ENCODE measurements at regions not wholly inside any gene's neighbourhood (a gene's known extent, or its start where the extent isn't known, plus 50 kb on each side); places are given as distances from the start of the nearest gene placed in this dataset.

DNA sequence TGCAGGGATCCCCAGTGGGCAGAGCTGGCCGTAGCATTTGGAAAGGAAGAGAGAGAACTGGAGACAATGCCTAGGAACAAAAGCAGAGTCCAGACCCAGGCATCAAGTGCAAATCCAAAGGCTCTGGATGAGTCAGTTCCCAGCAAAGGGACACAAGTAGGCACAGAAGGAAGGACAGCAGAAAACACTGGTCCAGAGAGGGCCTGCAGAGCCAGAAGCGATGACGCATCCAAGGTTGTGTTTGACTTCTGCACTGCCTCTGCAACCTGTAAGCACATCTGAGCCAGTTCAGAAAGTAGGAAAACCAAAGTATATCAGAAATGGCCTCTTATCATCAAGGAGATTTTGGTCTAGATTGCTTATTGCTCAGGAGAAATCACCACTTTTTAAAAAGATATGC, 604.5 kb downstream of the FGF9 start:
- TF ChIP-seq, protein P1, sequence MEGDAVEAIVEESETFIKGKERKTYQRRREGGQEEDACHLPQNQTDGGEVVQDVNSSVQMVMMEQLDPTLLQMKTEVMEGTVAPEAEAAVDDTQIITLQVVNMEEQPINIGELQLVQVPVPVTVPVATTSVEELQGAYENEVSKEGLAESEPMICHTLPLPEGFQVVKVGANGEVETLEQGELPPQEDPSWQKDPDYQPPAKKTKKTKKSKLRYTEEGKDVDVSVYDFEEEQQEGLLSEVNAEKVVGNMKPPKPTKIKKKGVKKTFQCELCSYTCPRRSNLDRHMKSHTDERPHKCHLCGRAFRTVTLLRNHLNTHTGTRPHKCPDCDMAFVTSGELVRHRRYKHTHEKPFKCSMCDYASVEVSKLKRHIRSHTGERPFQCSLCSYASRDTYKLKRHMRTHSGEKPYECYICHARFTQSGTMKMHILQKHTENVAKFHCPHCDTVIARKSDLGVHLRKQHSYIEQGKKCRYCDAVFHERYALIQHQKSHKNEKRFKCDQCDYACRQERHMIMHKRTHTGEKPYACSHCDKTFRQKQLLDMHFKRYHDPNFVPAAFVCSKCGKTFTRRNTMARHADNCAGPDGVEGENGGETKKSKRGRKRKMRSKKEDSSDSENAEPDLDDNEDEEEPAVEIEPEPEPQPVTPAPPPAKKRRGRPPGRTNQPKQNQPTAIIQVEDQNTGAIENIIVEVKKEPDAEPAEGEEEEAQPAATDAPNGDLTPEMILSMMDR (IDR thresholded peaks at IDR 0.05) = no peak
- TF ChIP-seq TCF7L2 (IDR thresholded peaks at IDR 0.05; ENCODE audit: low read depth, low read length) = no peak
- no peak for TF ChIP-seq POLR2AphosphoS5 (IDR thresholded peaks at IDR 0.05; ENCODE audit: low read depth, low read length)
